ENCODE measurements at regions not wholly inside any gene's neighbourhood (a gene's known extent, or its start where the extent isn't known, plus 50 kb on each side); places are given as distances from the start of the nearest gene placed in this dataset.

DNA sequence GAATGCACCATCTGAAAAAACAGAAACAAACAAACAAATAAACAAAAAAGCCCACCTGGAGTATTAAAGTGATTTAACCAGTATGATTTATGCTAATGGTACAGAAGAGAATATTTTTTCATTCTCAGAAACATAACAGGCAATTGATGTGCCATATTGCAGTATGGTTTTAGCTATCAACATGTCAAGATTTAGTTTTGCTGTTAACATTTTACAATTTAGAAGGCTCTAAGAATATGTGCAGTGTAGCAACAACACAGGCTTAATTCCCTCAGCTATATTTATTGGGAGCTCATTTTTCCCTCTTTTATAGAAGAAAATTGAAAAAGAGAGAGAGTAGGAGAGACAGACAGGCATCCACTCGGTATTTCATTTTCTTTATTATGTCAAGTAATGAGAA lies 1022.7 kb upstream of the CITED2 start:
- TF ChIP-seq, protein P1, sequence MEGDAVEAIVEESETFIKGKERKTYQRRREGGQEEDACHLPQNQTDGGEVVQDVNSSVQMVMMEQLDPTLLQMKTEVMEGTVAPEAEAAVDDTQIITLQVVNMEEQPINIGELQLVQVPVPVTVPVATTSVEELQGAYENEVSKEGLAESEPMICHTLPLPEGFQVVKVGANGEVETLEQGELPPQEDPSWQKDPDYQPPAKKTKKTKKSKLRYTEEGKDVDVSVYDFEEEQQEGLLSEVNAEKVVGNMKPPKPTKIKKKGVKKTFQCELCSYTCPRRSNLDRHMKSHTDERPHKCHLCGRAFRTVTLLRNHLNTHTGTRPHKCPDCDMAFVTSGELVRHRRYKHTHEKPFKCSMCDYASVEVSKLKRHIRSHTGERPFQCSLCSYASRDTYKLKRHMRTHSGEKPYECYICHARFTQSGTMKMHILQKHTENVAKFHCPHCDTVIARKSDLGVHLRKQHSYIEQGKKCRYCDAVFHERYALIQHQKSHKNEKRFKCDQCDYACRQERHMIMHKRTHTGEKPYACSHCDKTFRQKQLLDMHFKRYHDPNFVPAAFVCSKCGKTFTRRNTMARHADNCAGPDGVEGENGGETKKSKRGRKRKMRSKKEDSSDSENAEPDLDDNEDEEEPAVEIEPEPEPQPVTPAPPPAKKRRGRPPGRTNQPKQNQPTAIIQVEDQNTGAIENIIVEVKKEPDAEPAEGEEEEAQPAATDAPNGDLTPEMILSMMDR (IDR thresholded peaks at IDR 0.05) = no peak
- no peak for TF ChIP-seq POLR2A (IDR thresholded peaks at IDR 0.05)
